GM21619 (cell line): ENCODE measurements at regions not wholly inside any gene's neighbourhood (a gene's known extent, or its start where the extent isn't known, plus 50 kb on each side); places are given as distances from the start of the nearest gene placed in this dataset.
"Not testable (repeated sequence)": the region's sequence is repeated elsewhere in the genome, so short reads cannot be mapped to it uniquely, and the experiment has no call there.

Experiments used
- ATAC-seq: cut with Tn5 transposase; IDR thresholded peaks from one replicate; pipeline ENCODE4 v1.9.1; 2021; ENCODE audit not compliant: unreplicated experiment

DNA sequence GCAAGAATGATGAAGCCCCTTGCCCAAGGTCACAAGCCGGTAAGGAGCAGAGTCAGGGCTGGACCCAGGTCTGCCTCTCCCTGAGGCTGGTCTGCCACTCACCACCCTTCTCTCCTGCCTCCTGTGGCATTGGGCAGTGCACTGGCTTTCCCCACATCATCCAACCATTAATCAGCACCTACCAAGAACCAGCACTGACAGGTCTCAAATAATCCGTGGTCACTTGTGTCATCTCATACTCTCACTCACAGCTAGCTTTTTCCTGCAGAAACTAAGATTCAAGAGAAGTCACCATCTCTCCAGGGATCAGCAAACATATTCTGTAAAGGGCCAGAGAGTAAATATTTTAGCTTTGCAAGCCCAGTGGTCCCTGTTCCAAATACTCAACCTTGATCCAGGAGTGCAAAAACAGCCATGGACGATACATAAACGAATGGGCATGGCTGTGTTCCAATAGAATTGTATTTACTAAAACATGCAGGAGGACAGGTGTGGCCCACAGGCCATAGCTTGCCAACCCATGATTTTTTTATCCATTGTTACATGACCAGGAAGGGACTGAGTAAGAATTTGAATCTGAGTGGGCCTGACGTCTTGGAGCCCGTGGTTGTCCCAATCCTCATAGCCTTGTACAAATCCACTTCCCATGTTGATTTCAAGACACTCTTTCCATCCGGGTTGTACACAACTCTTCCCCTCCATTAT is 374.2 kb downstream of the BCL11B start:
- ATAC-seq = no peak

DNA sequence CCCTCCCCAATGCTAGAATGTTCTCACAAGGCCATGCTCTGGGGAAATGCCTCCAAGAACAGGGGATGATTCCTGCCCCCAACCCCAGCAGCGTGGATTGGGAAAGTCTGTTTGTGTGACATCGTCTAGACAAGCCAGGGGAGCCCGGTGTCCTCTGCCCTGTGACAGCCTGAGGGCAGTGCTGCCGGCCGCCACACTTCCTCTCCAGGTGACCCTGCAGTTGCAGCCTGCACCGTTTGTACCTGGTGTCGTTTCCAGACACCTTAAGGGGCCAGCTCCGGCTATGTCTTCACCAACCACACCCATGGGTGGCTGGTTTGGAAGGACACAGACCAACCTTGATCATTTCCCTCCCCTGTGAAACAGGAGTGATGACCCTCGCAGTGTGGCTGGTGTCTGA is 372.6 kb downstream of the BCL11B start:
- no peak for ATAC-seq

DNA sequence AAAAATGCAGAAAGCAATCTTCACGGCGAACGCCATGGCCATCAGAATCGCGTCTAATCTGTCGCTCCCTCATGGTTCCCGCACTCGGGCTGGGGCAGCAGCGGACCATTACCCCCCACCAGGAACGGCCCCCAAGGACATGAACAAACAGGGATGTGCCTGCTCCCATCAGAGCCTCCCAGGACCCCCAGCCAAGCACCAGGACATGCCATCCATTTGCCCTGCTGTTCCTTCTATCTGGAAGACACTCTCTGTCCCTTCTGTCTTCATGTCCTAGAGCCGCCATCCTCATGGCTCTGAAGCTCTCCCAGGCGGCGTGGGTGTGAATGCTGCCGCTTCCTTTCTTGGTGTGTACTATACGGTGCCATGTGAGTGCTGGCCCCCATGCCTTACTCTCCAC is 371.8 kb downstream of the BCL11B start:
- ATAC-seq = no peak

GRCh38 chr14:98900798-98901197 is 371.2 kb downstream of the BCL11B start:
- ATAC-seq = no peak

DNA sequence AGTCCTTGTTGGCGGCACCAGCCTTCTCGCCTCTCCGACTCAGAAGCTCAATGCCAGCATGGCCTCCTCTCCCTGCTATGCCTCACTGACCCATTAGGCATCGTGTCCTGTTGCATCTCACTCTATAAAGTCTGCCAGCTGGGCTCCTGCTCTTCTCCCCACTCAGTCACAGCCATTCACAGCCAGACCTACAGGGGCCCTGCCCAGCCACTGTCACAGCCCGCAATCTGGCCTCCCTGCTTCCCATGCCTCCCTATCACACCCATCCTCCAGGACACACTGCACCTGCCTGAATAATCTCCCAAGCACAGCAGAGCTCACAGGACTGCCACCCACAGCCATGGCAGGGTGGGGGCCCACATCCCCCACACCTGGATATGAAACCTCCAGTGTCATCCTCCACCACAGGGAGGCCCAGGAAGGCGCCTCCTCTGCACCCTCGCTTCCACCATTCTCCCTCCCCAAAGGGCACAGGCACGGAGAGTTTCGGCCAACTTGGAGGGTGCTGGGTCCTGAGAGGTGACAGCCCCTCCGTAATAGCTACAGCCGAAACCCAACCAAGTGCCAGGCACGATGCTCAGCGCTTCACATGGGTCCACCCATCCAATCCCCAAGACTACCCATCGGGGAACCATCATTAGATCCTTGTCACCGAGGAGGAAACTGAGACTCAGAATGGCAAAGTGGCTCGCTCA is 370.3 kb downstream of the BCL11B start:
- no peak for ATAC-seq

DNA sequence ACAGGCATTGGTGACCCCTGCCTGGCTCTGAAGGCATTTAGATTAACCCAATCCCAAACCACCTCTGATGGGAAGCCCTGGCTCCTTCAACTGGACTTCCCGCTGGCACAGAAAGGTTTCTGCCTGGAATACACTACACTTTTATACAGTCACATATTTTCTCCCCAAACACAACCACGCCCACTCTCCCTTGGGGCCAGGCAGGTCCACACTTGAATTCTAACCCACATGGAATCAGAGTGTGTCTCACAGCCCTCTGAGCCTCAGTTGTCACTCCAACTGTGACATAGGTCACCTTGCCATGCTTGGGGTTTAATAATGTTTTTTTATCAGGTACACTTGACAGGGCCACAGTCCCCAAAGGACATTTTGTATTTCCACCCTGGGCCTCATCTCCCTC is 368.6 kb downstream of the BCL11B start:
- no peak for ATAC-seq

- ATAC-seq = no peak
These were observed 367.3 kb downstream of the BCL11B start for GRCh38 chr14:98904677-98905076.

DNA sequence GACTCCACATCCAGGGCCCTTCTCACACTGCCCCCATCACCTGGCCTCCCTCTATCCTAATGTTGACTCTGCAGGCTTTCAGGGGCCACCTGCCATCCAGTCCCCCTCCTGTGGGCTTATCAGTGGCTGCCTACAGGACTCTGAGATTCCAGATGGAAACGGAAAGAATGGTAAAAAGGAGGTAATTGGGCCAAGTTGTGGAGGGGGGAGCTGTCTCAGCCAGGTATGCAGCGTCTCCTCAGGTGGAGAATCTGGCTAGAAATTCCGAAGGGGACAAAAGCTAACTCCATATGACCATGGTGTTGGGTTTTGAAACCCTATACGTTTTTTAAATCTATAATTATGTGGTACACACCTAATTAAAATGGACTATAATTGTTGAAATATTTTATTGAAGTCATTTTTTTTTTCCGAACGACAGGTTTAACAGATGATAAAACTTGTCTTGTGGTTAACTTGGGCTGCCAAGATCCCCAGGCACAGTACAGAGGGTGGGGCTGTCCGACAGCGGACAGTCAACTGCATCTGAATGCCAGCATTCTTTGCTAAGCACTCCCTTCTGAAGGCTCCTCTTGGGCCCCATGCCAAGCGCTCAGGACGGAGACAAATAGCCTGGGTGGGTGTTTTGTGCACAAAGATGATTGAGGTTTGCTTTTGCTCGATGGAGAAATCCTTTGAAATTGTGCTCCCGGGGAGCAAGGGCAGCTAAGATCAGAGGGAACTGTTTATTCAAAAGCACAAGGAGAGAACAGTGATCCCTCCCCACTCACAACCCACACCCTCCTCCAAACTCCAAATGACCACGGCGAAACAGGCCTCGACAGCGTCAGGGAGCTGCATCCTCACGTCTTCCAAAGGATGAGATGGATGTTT is 365.6 kb downstream of the BCL11B start:
- no peak for ATAC-seq

DNA sequence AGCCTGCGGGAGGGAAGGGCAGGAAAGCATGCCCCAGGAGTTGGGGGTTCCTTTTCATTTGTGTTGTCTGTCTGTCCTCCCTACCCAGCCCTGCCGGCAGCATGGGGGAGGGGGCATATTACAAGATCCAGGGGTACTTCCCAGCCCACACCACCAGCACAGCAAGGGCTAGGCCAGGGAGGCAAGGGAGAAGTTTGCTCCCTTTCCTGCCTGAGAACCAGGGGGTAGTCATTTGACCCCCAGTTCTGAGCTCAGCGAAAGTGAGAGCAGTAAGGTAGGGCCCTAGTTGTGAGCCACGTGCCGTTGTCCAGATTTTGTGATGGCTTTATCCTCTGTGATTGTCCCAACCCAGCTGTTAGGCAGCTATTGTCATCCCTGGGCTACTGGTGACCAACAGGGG is 364.7 kb downstream of the BCL11B start:
- ATAC-seq = no peak

DNA sequence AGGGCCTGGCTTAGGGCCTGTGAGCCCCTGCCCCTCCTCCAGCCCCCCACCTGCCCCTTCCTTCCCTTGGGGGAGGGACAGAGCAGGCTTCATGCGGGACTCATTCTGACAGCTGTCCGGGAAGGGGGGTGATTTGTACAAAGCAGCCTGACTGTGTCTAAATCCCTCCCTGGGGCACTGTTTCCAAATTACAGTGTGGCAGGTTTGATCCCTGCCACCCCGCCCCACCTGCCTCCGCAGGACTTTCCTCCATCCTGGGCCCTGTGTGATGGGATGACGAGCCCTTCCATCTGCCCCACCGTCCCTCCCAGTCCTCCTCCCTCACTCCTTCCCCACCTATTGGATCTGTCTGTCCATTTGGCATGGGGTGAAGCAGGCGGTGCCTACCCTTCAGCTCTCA is 363.9 kb downstream of the BCL11B start:
- no peak for ATAC-seq

DNA sequence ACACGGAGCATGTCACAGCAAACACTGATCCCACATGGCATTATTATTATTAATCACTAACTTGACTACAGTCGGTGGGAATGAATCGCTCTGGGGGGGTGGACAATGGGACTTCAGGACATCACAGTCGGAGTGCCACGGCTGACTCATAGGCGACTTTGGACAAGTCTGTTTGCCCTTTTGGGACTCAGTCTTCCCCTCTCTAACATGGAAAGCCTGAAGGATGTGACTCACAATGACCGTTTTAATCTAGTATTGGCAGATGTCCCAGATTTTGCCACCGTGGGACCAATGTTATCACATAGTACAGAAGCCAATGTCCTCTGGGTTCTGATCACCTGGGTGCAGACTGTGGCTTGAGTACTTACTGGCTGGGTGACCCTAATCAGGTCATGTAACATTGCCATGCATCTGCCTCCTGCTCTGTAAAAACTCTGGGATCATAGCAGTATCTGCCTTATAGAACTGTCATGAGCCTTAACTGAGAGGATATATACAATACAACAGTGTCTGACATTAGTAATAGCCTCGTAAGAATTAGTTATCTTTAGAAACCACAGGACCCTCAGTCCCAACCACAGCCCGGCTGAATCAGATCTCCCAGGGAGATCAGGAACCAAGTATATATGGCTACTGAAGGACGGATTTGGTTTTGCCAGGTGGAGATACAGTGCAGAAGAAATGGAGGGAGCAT is 362.6 kb downstream of the BCL11B start:
- no peak for ATAC-seq

- ATAC-seq = no peak
These were observed 361.9 kb downstream of the BCL11B start for GRCh38 chr14:98910061-98910460.

DNA sequence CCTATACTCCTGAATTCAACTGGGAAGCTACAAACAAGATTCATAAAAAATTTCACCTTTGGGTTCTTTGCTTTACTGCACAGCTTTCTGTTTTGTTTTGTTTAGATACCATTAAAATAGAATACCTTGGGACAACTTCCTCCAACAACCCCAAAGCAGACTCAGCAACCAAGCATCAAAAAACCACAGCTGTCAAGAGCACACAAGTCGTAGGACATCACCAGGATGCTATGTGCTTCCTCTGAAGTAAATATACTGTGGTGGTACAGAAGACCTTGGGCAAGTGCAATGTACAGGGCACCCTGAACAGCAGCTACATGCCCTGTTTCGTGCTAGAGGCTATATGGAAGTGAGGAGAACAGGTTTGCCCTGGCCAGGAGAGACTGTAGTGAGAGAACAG is 359.3 kb downstream of the BCL11B start:
- no peak for ATAC-seq

GRCh38 chr14:98913967-98914650 is 357.9 kb downstream of the BCL11B start:
- no peak for ATAC-seq

GRCh38 chr14:98914942-98915341 is 357.1 kb downstream of the BCL11B start:
- no peak for ATAC-seq

- ATAC-seq = no peak
These were observed 356.4 kb downstream of the BCL11B start for GRCh38 chr14:98915625-98916024.

DNA sequence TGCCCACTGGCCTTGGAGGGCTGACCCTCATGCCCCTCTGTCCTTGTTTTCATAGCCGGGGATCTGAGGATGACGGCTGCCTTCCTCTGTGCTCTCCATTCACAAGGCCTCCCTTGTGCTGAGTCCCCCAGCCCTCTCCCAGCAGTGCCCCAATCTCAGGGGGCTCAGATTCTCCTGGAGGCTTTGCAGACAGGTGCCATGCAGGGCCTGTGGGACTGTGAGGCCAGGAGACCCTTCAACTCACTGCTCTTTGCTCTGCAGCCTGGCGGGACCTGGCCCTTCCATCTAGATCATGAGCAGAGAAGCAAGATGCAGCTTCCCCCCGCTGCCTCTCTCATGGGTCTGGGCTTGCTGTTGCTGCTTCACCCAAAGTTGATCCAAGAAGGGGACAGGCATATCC is 356.0 kb downstream of the BCL11B start:
- ATAC-seq = no peak

GRCh38 chr14:98916476-98916875 is 355.5 kb downstream of the BCL11B start:
- no peak for ATAC-seq

GRCh38 chr14:98919434-98919833 is 352.6 kb downstream of the BCL11B start:
- ATAC-seq = no peak

GRCh38 chr14:98921306-98921705 is 350.7 kb downstream of the BCL11B start:
- not testable (repeated sequence) for ATAC-seq

DNA sequence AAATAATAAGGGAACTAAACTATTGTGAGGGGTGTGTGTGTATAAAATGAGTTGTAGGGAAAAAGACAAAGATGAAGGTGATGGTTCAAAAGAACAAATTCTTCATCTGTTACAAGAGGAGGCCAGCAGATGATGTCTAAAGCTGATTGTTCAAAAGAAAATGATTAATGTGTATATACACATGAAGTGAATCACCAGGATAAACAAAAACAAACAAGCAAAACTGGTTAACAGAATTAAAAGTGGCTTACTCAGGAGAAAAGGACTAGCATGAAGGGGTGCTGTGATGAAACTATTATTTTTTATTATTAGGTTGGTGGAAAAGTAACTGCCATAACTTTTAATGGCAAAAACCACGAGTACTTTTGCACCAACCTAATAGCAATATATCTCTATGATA is 348.4 kb downstream of the BCL11B start:
- ATAC-seq = no peak
